GM21528 (cell line): ENCODE measurements at regions not wholly inside any gene's neighbourhood (a gene's known extent, or its start where the extent isn't known, plus 50 kb on each side); places are given as distances from the start of the nearest gene placed in this dataset.
"Not testable (repeated sequence)": the region's sequence is repeated elsewhere in the genome, so short reads cannot be mapped to it uniquely, and the experiment has no call there.

ENCODE experiments used
- ATAC-seq: cut with Tn5 transposase; IDR thresholded peaks from one replicate; pipeline ENCODE4 v1.9.1; 2021; ENCODE audit warnings: mild to moderate bottlenecking, moderate library complexity; ENCODE audit not compliant: unreplicated experiment, low FRiP score

GRCh38 chr15:84534561-84535235 is 66.1 kb upstream of the ZSCAN2 start:
- ATAC-seq, result not testable (repeated sequence)

- ATAC-seq, result not testable (repeated sequence)
These were observed 64.6 kb upstream of the ZSCAN2 start for GRCh38 chr15:84536181-84536580.

GRCh38 chr15:84544586-84544985 is 56.2 kb upstream of the ZSCAN2 start:
- not testable (repeated sequence) for ATAC-seq

DNA sequence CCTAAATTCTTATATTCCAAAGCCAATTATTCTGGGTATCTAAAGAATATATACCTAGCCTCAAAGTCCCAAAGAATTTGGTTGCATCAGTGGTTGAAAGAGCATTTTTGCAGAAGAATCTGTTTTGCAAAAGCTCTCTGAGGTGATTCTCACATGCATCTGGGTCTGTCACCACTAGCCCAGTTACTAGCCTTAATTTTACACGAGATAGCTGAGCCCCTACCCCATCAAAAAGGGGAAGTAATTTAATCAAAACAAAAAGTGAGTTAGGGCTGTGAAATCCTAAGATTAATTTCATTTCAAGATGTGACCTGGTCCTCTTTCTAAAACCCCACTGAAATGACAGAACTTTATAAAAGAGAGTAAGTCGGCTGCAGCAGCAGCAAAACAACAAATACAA is 53.7 kb upstream of the ZSCAN2 start:
- not testable (repeated sequence) for ATAC-seq

DNA sequence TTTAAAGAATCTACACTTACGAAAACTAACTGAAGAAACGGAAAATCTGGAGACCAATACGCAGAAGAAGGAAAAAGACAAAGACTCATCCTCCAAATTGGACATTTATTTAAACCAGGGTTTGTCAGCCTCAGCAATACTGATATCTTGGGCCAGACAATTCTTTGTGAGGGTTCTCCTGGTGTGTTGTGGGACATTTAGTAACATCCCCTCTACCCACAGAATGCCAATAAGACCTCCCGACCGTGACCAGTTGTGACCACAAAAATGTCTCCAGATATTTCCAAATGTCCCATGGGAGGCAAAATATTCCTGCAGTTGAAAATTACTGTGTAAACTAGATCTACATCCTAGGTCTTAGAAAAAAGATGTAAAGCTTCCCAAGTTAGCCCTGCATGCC is 50.3 kb upstream of the ZSCAN2 start:
- ATAC-seq, result not testable (repeated sequence)
